HG03439 (cell line): ENCODE measurements at regions not wholly inside any gene's neighbourhood (a gene's known extent, or its start where the extent isn't known, plus 50 kb on each side); places are given as distances from the start of the nearest gene placed in this dataset.
"Not testable (repeated sequence)": the region's sequence is repeated elsewhere in the genome, so short reads cannot be mapped to it uniquely, and the experiment has no call there.

Source experiments
- ATAC-seq: cut with Tn5 transposase; IDR thresholded peaks from one replicate; pipeline ENCODE4 v1.9.1; 2021; ENCODE audit warnings: mild to moderate bottlenecking, moderate library complexity; ENCODE audit not compliant: unreplicated experiment

GRCh38 chr1:4132352-4133296, 232.6 kb upstream of the C1orf174 start:
- no peak for ATAC-seq

GRCh38 chr1:4133297-4133938, 233.3 kb upstream of the C1orf174 start:
- no peak for ATAC-seq

GRCh38 chr1:4133939-4134321, 233.9 kb upstream of the C1orf174 start:
- no peak for ATAC-seq

GRCh38 chr1:4135853-4136252, 235.8 kb upstream of the C1orf174 start:
- not testable (repeated sequence) for ATAC-seq

- no peak for ATAC-seq
These were observed 237.7 kb upstream of the C1orf174 start for GRCh38 chr1:4137621-4138415.

GRCh38 chr1:4139646-4140045, 239.6 kb upstream of the C1orf174 start:
- ATAC-seq = no peak

GRCh38 chr1:4140241-4140640, 240.2 kb upstream of the C1orf174 start:
- no peak for ATAC-seq

- ATAC-seq = no peak
These were observed 240.7 kb upstream of the C1orf174 start for GRCh38 chr1:4140821-4141220.

- ATAC-seq = no peak
These were observed 244.4 kb upstream of the C1orf174 start for GRCh38 chr1:4144349-4144971.

- no peak for ATAC-seq
These were observed 246.0 kb upstream of the C1orf174 start for GRCh38 chr1:4146101-4146500.

GRCh38 chr1:4146614-4147013, 246.5 kb upstream of the C1orf174 start:
- ATAC-seq = no peak

GRCh38 chr1:4147509-4147908, 247.4 kb upstream of the C1orf174 start:
- ATAC-seq = no peak

GRCh38 chr1:4149281-4149680, 249.2 kb upstream of the C1orf174 start:
- ATAC-seq = no peak

GRCh38 chr1:4149831-4150230, 249.8 kb upstream of the C1orf174 start:
- no peak for ATAC-seq

GRCh38 chr1:4150262-4150661, 250.2 kb upstream of the C1orf174 start:
- ATAC-seq = no peak

GRCh38 chr1:4152266-4152665, 252.2 kb upstream of the C1orf174 start:
- ATAC-seq = no peak

- no peak for ATAC-seq
These were observed 253.5 kb upstream of the C1orf174 start for GRCh38 chr1:4153571-4153970.

- no peak for ATAC-seq
These were observed 256.3 kb upstream of the C1orf174 start for GRCh38 chr1:4156241-4156973.

- ATAC-seq = no peak
These were observed 260.1 kb upstream of the C1orf174 start for GRCh38 chr1:4160181-4160580.

GRCh38 chr1:4161366-4162006, 261.4 kb upstream of the C1orf174 start:
- no peak for ATAC-seq
